Activated CD4-positive, alpha-beta T cell treated with anti-CD3 and anti-CD28 coated beads for 36 hours (primary cell): ENCODE measurements at regions not wholly inside any gene's neighbourhood (a gene's known extent, or its start where the extent isn't known, plus 50 kb on each side); places are given as distances from the start of the nearest gene placed in this dataset.

Experiments
- ATAC-seq: fragments of 200-7000 bp; cut with Tn5 transposase; one replicate; pipeline ENCODE4 v1.10.0; 2021; ENCODE audit warnings: mild to moderate bottlenecking, moderate library complexity
- CTCF ChIA-PET: fragments of 350-600 bp; sonication (Branson Sonifier 250); formaldehyde crosslinking; loops from one replicate; lab custom pipeline; 2021; ENCODE audit warnings: antibody characterized with exemption; lab: Charles Lee
- POLR2A ChIA-PET: fragments of 350-600 bp; sonication (Branson Sonifier 250); formaldehyde crosslinking; loops from one replicate; lab custom pipeline; 2021; ENCODE audit warnings: antibody characterized with exemption, inconsistent platforms; lab: Charles Lee
- DNase-seq: peaks from one replicate; pipeline ENCODE4 v3.0.0-alpha.2; 2020
- H3K27ac Mint-ChIP-seq: one replicate; pipeline ENCODE4 v1.8.0; 2021; ENCODE audit warnings: mixed read lengths
- H3K27me3 Mint-ChIP-seq: one replicate; pipeline ENCODE4 v1.8.0; 2021; ENCODE audit warnings: mixed read lengths
- H3K36me3 Mint-ChIP-seq: one replicate; pipeline ENCODE4 v1.8.0; 2021; ENCODE audit warnings: low read depth, mixed read lengths
- H3K4me1 Mint-ChIP-seq: one replicate; pipeline ENCODE4 v1.8.0; 2021; ENCODE audit warnings: mixed read lengths
- H3K4me3 Mint-ChIP-seq: one replicate; pipeline ENCODE4 v1.8.0; 2021; ENCODE audit warnings: mild to moderate bottlenecking, moderate library complexity, mixed read lengths
- H3K9me3 Mint-ChIP-seq: one replicate; pipeline ENCODE4 v1.8.0; 2021; ENCODE audit warnings: low read depth, mixed read lengths
- intact Hi-C, 2 experiments: fragments of 100-400 bp; cut with DNase I in 1 of 2; cut with micrococcal nuclease in 1 of 2; formaldehyde crosslinking; loops; one replicate each; pipeline versions ENCODE4 v1.14.2 to v1.15.1; 2022 to 2024; cut with DNase I, micrococcal nuclease

DNA sequence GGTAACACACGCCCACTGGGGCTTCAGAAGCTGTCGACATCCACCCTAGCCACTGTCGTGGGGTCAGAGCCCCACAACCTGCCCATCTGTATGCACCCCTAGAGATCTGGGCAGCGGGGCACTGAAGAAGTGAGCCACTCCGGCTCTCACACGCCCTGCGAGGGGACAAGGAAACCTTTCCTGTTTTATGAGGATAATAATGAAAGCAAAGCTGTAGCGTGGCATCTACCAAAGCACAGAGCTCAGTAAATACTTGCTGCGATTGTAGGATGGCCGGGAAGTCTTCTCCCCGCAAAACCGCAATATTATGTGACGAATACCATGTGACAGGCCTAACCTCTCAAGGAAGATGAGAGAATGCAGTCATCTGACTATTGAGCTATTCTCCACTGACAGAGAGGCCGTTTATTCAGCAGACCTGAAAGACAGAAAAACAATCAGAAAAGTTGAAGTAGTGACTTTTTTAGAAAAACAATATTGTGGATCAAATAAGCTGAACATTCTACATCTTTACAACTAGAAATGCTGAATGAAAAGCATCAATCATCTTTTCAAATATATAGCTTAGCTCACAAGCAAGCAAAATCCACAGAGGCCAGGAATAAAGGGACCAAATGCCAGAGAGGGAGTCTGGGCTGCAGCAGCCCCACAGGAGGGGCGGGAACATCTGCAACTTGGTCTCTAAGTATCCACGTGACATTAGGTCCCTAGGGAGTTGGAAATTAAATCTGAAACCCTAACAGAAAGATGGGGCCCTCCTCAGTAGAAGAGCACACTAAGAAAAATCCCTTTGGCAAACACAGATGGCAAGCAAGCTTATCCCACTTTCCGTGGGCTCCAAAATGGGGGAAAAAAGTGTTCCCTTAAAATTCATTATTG lies 207.8 kb downstream of the TTLL2 start:
- Mint-ChIP-seq H3K27ac (no peak overlapping the region), H3K4me3 (no peak overlapping the region), H3K9me3 (no peaks in the 10 kb centered on the region), H3K27me3 (peaks cover 4% of the 10 kb centered on the region), H3K4me1 (no peaks in the 10 kb centered on the region), H3K36me3 (no peaks in the 10 kb centered on the region)
- POLR2A ChIA-PET, result no interaction called here
- no peak for ATAC-seq
- no peak for DNase-seq
- intact Hi-C loops, result no loop called here
- CTCF ChIA-PET, result no interaction called here

DNA sequence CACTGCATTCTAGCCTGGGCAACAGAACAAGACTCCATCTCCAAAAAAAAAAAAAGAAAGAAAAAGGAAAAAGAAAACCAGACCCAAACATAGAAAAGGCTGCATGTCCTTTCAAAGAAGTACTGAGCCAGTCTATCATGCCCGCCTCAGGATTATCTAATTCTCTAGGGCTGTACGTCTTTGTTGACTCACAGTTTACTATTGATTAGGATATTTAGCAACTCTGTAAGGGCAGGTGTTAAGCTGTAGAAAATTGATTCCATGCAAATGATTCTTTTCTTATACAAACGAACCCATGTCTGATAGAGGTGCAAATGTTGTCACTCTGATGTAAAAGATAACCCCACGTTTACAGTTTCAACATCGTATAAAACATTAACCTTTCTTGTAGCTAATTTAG lies 209.0 kb downstream of the TTLL2 start:
- Mint-ChIP-seq H3K9me3 (no peaks in the 10 kb centered on the region), H3K4me3 (no peak overlapping the region), H3K27me3 (peaks cover 4% of the 10 kb centered on the region), H3K27ac (no peak overlapping the region), H3K36me3 (no peaks in the 10 kb centered on the region), H3K4me1 (no peaks in the 10 kb centered on the region)
- POLR2A ChIA-PET, result no interaction called here
- DNase-seq (no peak), ATAC-seq (no peak)
- CTCF ChIA-PET, result no interaction called here
- intact Hi-C loops, result no loop called here

DNA sequence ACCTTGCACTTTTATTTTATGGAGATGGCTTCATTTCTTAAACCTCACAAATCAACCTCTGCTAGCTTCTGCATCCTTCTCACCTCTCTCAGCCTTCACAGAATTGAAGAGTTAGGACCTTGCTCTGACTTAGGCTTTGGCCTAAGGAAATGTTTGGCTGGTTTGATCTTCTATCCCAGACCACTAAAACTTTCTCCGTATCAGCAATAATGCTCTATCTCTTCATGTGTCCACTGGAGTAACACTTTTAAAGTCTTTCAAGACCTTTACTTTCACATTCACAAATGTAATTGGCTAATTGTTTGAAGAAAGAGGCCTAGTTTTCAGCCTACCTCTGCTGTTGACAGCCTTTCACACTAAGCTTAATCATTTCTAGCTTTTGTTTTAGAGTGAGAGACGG lies 212.9 kb downstream of the TTLL2 start:
- Mint-ChIP-seq H3K36me3 (no peaks in the 10 kb centered on the region), H3K4me1 (no peaks in the 10 kb centered on the region), H3K27ac (no peak overlapping the region), H3K27me3 (no peaks in the 10 kb centered on the region), H3K4me3 (no peak overlapping the region), H3K9me3 (no peaks in the 10 kb centered on the region)
- ChIA-PET CTCF (no interaction called here), POLR2A (interaction anchor here (0.6 kb wide), 1 partner anchor 1524 kb away, joined by 8 read pairs; no protein-coding TSS in a partner anchor)
- no peak for DNase-seq
- intact Hi-C loops, result no loop called here
- no peak for ATAC-seq

DNA sequence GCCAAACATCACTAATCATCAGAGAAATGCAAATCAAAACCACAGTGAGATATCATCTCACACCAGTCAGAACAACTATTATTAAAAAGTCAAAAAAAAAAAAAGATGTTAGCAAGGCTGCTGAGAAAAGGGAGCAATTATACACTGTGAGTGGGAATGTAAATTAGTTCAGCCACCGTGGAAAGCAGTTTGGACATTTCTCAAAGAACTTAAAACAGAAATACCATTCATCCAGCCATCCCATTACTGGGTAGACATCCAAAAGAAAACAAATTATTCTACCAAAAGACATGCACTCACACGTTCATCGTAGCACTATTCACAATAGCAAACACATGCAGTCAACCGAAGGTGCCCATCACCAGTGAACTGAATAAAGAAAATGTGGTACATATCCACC lies 213.9 kb downstream of the TTLL2 start:
- intact Hi-C loops, result no loop called here
- DNase-seq (no peak), ATAC-seq (no peak)
- Mint-ChIP-seq H3K27me3 (no peaks in the 10 kb centered on the region), H3K36me3 (no peaks in the 10 kb centered on the region), H3K27ac (no peak overlapping the region), H3K4me3 (no peak overlapping the region), H3K9me3 (no peaks in the 10 kb centered on the region), H3K4me1 (no peaks in the 10 kb centered on the region)
- POLR2A ChIA-PET, result no interaction called here
- CTCF ChIA-PET, result no interaction called here

DNA sequence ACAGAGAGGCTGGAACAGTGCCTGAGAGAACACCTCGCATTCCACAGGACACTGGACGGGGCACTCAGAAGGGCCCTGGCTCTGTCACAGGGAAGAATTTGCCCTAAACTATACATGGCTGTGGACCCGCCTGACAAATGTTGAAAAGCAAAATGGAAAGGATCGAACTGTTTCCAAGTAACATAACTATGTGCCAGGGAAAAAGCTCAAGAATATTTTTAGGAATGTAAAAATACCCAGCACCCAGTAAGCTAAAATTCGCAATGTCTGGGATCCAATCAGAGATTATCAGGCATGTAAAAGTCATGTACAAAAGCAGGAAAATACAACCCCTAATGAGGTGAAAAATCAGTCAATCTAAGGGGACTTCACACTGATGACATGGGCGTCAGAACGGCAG lies 215.9 kb downstream of the TTLL2 start:
- no peak for ATAC-seq
- H3K9me3 Mint-ChIP-seq, result no peaks in the 10 kb centered on the region

DNA sequence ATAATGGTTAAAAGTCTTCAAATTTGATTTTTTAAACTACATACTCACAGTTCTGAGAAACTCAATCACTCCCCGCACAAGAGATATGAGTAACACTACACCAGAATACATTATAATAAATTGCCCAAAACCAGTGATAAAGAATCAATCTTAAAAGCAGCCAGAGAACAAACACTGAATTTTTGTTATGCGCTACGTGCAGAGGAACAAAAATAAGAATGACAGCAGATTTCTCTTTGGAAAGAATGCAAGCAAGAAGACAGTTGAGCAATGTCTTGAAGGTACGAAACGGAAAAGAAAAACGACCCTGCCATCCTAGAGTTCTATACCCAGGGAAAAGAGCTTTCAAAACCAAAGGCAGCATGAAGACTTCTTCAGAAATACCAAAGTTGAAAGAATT lies 216.7 kb downstream of the TTLL2 start:
- CTCF ChIA-PET, result no interaction called here
- ATAC-seq (no peak), DNase-seq (no peak)

More for the DNA sequence above, 215.9 kb downstream of the TTLL2 start:
- CTCF ChIA-PET, result interaction anchor here (1.4 kb wide), 1 partner anchor 28 kb away, joined by 3 read pairs; no protein-coding TSS in a partner anchor
- no peak for DNase-seq
- Mint-ChIP-seq H3K27me3 (no peaks in the 10 kb centered on the region), H3K36me3 (no peaks in the 10 kb centered on the region), H3K27ac (no peak overlapping the region), H3K4me1 (no peaks in the 10 kb centered on the region), H3K4me3 (no peak overlapping the region)
- POLR2A ChIA-PET, result no interaction called here
- intact Hi-C loops, result no loop called here

DNA sequence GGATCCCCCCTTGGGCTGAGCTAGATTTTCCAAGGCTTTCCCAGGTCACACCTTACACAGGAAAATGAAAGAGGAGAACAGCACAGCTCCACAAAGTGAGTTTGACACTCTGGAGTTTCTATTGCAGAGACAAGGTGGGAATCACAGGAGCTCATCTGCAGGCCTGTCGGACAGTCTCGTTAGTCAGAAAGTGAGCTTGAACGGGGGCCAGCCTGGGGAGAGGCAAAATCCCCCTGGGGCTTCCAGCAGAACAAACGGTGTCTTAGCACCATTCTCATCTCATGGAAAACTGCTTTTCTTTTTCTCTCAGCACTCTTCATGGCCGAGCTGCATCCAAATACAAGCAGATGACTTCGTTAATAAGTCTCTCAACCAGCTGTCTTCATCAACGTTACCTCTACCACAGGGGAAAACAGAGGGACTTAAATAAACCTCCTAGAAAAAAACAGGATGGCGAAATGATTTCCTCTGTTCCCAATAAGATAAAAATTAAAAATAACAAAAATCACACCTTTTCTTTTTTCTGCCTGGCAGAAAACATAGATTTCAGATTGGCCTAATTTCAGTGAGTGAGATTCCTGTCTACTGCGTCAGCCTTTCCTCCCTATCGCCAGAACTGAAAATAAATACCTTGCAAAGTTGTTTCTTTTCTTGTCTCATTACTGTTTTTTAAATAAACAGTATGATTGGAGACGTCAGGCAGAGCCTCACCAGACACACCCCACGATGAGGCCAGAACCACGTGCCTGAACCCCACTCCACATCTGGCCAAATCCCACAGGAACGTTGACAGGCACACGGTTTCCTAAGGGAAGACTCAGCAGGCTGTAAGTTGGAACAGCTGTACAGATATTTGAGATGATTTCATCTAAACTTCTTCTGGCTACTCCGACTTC lies 219.0 kb downstream of the TTLL2 start:
- intact Hi-C loops, result no loop called here
- Mint-ChIP-seq H3K4me3 (no peak overlapping the region), H3K36me3 (no peaks in the 10 kb centered on the region), H3K9me3 (no peaks in the 10 kb centered on the region), H3K27ac (no peak overlapping the region), H3K27me3 (no peaks in the 10 kb centered on the region), H3K4me1 (no peaks in the 10 kb centered on the region)
- DNase-seq (no peak), ATAC-seq (no peak)
- POLR2A ChIA-PET, result no interaction called here
- CTCF ChIA-PET, result no interaction called here

More for the DNA sequence above, 216.7 kb downstream of the TTLL2 start:
- H3K27ac Mint-ChIP-seq, result no peak overlapping the region
- no peaks in the 10 kb centered on the region for H3K36me3 Mint-ChIP-seq
- H3K9me3 Mint-ChIP-seq, result no peaks in the 10 kb centered on the region
- intact Hi-C loops, result no loop called here
- POLR2A ChIA-PET, result no interaction called here
- H3K4me3 Mint-ChIP-seq, result no peak overlapping the region
- H3K27me3 Mint-ChIP-seq, result no peaks in the 10 kb centered on the region
- H3K4me1 Mint-ChIP-seq, result no peaks in the 10 kb centered on the region

DNA sequence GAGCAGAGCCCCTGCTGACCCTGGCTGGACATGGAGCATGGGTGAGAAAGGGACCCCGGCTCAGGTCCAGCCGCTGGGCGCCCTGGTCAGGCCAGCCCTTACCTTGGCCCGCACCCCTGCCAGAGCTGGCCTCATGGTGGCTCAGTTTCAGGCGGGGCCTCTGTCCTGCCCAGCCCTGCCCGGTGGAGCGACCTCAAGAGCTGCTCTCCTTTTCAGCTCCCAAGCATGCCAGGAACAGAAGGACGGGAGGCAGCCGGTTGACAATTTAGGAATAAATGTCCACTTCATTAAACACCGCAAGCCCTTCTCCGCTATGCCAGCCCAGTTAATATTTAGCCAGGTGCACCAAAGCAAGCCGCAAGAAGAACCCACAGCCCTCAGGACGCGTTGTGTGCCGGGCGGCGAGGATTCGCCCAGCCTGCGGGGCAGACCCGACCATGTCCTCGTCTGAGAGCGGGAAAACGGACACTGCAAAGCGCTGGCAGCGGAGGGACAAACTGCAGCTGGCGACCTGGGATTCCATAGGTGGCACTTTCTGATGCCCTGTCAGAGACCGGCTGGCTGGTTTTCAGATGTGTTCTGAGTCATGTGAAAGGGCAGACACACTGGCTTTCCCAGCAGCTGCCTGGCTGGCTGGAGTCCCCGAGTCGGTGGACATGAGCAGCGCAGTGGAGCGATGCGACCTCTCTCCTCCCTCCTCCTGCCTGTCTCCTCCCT lies 221.9 kb downstream of the TTLL2 start:
- intact Hi-C loops, result no loop called here
- Mint-ChIP-seq H3K36me3 (no peaks in the 10 kb centered on the region), H3K9me3 (no peaks in the 10 kb centered on the region), H3K27me3 (no peaks in the 10 kb centered on the region), H3K4me1 (no peaks in the 10 kb centered on the region), H3K27ac (no peak overlapping the region), H3K4me3 (no peak overlapping the region)
- no peak for DNase-seq
- POLR2A ChIA-PET, result no interaction called here
- CTCF ChIA-PET, result no interaction called here
- ATAC-seq, result no peak

DNA sequence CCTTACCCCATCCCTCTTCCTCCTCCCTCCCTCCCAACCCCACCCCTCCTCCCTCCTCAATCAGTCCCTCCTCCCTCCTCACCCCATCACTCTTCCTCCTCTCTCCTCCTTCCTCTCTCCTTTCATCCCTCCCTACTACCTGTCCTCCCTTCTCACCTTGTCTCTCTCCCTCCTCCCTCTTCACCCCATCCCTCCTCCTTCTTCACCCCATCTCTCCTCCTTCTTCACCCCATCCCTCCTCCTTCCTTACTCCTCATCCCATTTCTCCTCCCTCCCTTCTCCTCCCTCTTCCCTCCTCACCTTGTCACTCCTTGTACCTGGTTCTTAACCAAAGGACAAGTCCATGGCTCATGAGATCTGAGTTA lies 222.4 kb downstream of the TTLL2 start:
- no peak for ATAC-seq
- Mint-ChIP-seq H3K27me3 (no peaks in the 10 kb centered on the region), H3K4me3 (no peak overlapping the region), H3K27ac (no peak overlapping the region), H3K4me1 (no peaks in the 10 kb centered on the region), H3K36me3 (no peaks in the 10 kb centered on the region), H3K9me3 (no peaks in the 10 kb centered on the region)
- CTCF ChIA-PET, result interaction anchor here (0.6 kb wide), 1 partner anchor 1240 kb away, joined by 3 read pairs; no protein-coding TSS in a partner anchor
- no peak for DNase-seq
- POLR2A ChIA-PET, result no interaction called here
- intact Hi-C loops, result no loop called here

DNA sequence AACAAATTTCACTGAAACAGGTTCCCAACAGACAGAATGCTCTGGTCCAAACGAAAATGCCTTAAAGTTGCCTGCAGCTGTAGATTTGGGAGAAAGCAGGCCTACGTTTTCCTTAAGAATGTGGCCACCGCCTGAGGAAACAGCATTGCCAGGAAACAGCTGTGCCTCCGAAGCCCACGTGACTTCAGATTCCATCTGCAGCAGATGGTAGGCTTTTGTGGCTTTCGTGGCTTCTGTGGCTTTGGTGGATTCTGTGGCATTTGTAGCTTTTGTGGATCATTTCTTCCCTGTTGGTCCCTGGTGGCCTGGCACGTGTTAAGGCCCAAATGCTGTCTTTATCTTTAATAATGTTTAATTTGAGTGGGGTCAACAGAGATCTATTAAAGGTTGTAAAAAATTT lies 222.9 kb downstream of the TTLL2 start:
- intact Hi-C loops, result no loop called here
- DNase-seq, result no peak
- H3K4me3 Mint-ChIP-seq, result no peak overlapping the region
- H3K27me3 Mint-ChIP-seq, result no peaks in the 10 kb centered on the region
- no peaks in the 10 kb centered on the region for H3K36me3 Mint-ChIP-seq
- CTCF ChIA-PET, result interaction anchor here (0.6 kb wide), 1 partner anchor 1239 kb away, joined by 3 read pairs; no protein-coding TSS in a partner anchor
- H3K4me1 Mint-ChIP-seq, result no peaks in the 10 kb centered on the region
- no peaks in the 10 kb centered on the region for H3K9me3 Mint-ChIP-seq
- ATAC-seq, result no peak
- POLR2A ChIA-PET, result no interaction called here
- no peak overlapping the region for H3K27ac Mint-ChIP-seq

DNA sequence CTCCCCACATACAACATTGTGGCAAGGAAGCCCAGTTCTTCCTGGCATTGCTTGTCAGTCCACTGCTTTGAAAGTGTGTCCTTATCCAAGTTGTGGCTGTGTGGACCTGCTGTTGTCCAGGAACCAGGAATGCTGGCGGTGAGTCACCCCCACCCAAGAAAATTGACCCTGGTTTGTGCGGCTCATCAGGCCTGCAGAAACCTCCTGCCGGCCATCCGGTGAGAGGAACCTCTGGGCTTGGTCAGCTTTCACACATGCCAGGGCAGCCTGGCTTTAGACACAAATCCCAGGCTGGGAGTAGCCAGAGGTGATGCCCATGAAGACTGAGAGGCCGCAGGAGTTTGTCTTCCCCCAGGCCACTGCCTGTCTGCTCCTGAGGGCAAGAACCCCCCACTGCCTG lies 223.6 kb downstream of the TTLL2 start:
- no peaks in the 10 kb centered on the region for H3K27me3 Mint-ChIP-seq

More for the DNA sequence above, 223.6 kb downstream of the TTLL2 start:
- ATAC-seq (no peak), DNase-seq (no peak)
- intact Hi-C loops, result no loop called here
- Mint-ChIP-seq H3K36me3 (no peaks in the 10 kb centered on the region), H3K4me1 (no peaks in the 10 kb centered on the region), H3K9me3 (no peaks in the 10 kb centered on the region), H3K27ac (no peak overlapping the region), H3K4me3 (no peak overlapping the region)
- ChIA-PET CTCF (no interaction called here), POLR2A (no interaction called here)
